K562 (cell line): ENCODE measurements at regions not wholly inside any gene's neighbourhood (a gene's known extent, or its start where the extent isn't known, plus 50 kb on each side); places are given as distances from the start of the nearest gene placed in this dataset.

Experiments used
- EZH2 ChIP-seq: IDR thresholded peaks from 2 replicates; pipeline ENCODE4 v1.6.1; 2012; ENCODE audit warnings: low read depth, mild to moderate bottlenecking, inconsistent platforms, low read length, borderline replicate concordance
- POLR2A ChIP-seq: fragments of 450-650 bp; conservative IDR thresholded peaks from 2 replicates; pipeline ENCODE4 v1.6.1; 2016
- TAF1 ChIP-seq: IDR thresholded peaks from 2 replicates; pipeline ENCODE4 v1.6.1; 2011; ENCODE audit warnings: mild to moderate bottlenecking, low read length, moderate library complexity; ENCODE audit not compliant: insufficient read depth, control insufficient read depth, severe bottlenecking; ENCODE audit errors: extremely low read depth
- ZNF263 ChIP-seq: sonication (generic); formaldehyde crosslinking; IDR thresholded peaks from 2 replicates; pipeline ENCODE4 v1.8.0; 2022; ENCODE audit warnings: mild to moderate bottlenecking, missing genetic modification reagents, borderline replicate concordance

DNA sequence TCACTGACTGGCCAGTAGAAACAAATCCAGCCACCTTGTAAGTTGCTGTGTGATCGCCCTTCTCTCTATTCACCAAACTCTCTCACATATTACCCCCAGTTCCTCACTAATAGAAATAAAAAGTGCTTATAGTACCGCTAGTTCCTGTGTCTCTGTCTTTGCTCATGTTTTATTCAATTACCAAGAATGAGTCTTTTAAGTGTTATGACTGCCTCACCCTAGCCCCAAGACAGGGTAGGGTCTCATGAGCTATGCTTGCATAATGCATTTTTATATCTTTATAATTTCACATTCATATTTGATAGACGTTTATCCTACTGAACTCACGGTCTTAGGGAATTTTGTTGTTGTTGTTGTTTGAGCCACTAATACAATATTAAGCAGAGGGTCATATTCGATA is 109.6 kb upstream of the DOK6 start:
- TF ChIP-seq POLR2A (no peak), EZH2 (no peak), TAF1 (no peak), ZNF263 (no peak)
